ENCODE measurements at regions not wholly inside any gene's neighbourhood (a gene's known extent, or its start where the extent isn't known, plus 50 kb on each side); places are given as distances from the start of the nearest gene placed in this dataset.

DNA sequence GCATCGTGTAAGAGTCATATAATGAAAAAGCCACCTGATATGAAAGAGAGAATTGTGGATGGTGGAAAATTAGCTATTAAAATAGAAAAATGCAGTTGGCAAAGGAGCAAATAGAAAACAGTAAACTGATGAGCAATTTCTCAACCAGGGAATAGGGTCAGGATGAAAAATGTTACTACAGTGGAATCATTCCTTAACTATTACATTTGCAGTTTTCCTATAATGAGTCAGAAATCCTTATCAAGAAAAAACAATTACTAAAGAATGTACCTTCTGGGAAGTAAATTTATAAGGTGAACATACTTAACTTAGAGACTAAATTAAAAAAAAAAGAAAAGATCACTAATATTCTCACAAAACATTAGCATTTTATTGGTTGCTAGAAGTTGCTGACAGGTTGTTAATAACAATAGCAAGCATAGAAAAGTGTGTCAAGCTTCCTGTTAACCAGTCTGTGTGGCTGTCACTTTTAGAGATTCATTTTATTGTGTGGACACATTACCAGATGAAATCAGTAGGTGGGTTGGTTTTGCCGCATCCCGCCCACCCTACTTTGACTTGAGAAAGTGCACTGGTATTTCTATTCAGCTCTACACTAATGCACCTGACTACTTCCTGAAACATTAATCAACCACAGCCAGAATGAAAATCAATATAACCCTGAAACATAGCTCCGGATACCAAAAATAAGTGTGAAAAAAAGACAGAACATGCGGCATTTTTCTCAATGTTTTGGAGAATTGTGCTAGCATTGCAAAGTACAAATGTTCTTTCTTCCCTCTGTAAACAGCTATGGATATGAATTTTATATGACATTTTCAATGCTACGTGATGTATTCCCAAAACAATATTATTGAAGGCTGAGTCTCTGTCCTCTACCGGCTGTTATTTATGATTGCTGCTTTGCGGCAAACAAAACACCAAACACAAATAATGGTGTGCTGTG lies 576.7 kb downstream of the SLC16A7 start:
- TF ChIP-seq, protein P1, sequence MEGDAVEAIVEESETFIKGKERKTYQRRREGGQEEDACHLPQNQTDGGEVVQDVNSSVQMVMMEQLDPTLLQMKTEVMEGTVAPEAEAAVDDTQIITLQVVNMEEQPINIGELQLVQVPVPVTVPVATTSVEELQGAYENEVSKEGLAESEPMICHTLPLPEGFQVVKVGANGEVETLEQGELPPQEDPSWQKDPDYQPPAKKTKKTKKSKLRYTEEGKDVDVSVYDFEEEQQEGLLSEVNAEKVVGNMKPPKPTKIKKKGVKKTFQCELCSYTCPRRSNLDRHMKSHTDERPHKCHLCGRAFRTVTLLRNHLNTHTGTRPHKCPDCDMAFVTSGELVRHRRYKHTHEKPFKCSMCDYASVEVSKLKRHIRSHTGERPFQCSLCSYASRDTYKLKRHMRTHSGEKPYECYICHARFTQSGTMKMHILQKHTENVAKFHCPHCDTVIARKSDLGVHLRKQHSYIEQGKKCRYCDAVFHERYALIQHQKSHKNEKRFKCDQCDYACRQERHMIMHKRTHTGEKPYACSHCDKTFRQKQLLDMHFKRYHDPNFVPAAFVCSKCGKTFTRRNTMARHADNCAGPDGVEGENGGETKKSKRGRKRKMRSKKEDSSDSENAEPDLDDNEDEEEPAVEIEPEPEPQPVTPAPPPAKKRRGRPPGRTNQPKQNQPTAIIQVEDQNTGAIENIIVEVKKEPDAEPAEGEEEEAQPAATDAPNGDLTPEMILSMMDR (tag by site-specific recombination; IDR thresholded peaks at IDR 0.05), result no peak
- no peak for TF ChIP-seq ZNF248 (tag by site-specific recombination; IDR thresholded peaks at IDR 0.05)
- no peak for TF ChIP-seq ZEB2 (tag by site-specific recombination; IDR thresholded peaks at IDR 0.05)
- TF ChIP-seq, protein P2, sequence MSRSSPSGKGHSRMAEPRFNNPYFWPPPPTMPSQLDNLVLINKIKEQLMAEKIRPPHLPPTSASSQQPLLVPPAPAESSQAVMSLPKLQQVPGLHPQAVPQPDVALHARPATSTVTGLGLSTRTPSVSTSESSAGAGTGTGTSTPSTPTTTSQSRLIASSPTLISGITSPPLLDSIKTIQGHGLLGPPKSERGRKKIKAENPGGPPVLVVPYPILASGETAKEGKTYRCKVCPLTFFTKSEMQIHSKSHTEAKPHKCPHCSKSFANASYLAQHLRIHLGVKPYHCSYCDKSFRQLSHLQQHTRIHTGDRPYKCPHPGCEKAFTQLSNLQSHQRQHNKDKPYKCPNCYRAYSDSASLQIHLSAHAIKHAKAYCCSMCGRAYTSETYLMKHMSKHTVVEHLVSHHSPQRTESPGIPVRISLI (tag by site-specific recombination; IDR thresholded peaks at IDR 0.05), result no peak
- TF ChIP-seq, protein P3, sequence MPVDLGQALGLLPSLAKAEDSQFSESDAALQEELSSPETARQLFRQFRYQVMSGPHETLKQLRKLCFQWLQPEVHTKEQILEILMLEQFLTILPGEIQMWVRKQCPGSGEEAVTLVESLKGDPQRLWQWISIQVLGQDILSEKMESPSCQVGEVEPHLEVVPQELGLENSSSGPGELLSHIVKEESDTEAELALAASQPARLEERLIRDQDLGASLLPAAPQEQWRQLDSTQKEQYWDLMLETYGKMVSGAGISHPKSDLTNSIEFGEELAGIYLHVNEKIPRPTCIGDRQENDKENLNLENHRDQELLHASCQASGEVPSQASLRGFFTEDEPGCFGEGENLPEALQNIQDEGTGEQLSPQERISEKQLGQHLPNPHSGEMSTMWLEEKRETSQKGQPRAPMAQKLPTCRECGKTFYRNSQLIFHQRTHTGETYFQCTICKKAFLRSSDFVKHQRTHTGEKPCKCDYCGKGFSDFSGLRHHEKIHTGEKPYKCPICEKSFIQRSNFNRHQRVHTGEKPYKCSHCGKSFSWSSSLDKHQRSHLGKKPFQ (tag by site-specific recombination; IDR thresholded peaks at IDR 0.05), result no peak
- TF ChIP-seq, protein P4, sequence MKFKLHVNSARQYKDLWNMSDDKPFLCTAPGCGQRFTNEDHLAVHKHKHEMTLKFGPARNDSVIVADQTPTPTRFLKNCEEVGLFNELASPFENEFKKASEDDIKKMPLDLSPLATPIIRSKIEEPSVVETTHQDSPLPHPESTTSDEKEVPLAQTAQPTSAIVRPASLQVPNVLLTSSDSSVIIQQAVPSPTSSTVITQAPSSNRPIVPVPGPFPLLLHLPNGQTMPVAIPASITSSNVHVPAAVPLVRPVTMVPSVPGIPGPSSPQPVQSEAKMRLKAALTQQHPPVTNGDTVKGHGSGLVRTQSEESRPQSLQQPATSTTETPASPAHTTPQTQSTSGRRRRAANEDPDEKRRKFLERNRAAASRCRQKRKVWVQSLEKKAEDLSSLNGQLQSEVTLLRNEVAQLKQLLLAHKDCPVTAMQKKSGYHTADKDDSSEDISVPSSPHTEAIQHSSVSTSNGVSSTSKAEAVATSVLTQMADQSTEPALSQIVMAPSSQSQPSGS (tag by site-specific recombination; IDR thresholded peaks at IDR 0.05; ENCODE audit: low read depth), result no peak
- TF ChIP-seq ZNF521 (tag by site-specific recombination; IDR thresholded peaks at IDR 0.05), result no peak
- no peak for TF ChIP-seq ZBTB7A (tag by site-specific recombination; IDR thresholded peaks at IDR 0.05; ENCODE audit: low read depth)
- no peak for TF ChIP-seq MZF1 (tag by site-specific recombination; IDR thresholded peaks at IDR 0.05; ENCODE audit: borderline replicate concordance)
- TF ChIP-seq YY2 (tag by site-specific recombination; IDR thresholded peaks at IDR 0.05), result no peak

Measured in HEK293 (cell line).